K562 (cell line): ENCODE measurements at regions not wholly inside any gene's neighbourhood (a gene's known extent, or its start where the extent isn't known, plus 50 kb on each side); places are given as distances from the start of the nearest gene placed in this dataset.

Experiments used
- ATAC-seq: fragments of 200-7000 bp; cut with Tn5 transposase; 3 replicates; pipeline ENCODE4 v1.9.1; 2020; ENCODE audit warnings: moderate library complexity
- BruUV-seq: library from RNA; stranded (reverse); fragments of 400-500 nt; replicated peaks from 2 replicates; lab custom pipeline; 2021; lab: Mats Ljungman, UMichigan
- CTCF ChIA-PET: fragments of 300-600 bp; formaldehyde crosslinking; extraction: SDS; loops from one replicate; lab custom pipeline; 2021; ENCODE audit warnings: low intra/inter-chr PET ratio; lab: Yijun Ruan, JAX
- POLR2A ChIA-PET: fragments of 300-600, 350-650 bp; sonication (Branson Sonifier 250); formaldehyde crosslinking; extraction: SDS; loops from one replicate; lab custom pipeline; 2021; ENCODE audit warnings: antibody characterized with exemption, inconsistent platforms; lab: Yijun Ruan, JAX
- DNase-seq, 4 experiments: peaks; one replicate each; pipeline versions ENCODE4 v3.0.0 to v3.0.0-alpha.2; 2011 to 2018; ENCODE audit warnings: low spot score in 3 of 4, mixed read lengths in 3 of 4; ENCODE audit errors: extremely low read depth in 1 of 4
- FAIRE-seq: peaks from 2 replicates; lab custom pipeline; 2011; peaks lifted over from hg19 to GRCh38; lab: Jason Lieb, UNC
- H2AFZ ChIP-seq: 2 replicates; pipeline ENCODE4 v1.6.0; 2011; ENCODE audit warnings: low read depth, low read length, control low read depth, inconsistent platforms
- H3K27ac ChIP-seq: fragments of 200-600 bp; 3 replicates; pipeline ENCODE4 v1.8.0; 2011; ENCODE audit warnings: low read depth, mild to moderate bottlenecking, control low read depth, inconsistent platforms, low read length, moderate library complexity, mixed read lengths; ENCODE audit errors: extremely low read depth
- H3K27me3 ChIP-seq, 2 experiments: fragments of 300-600 bp in 1 of 2; 2 replicates in 1 of 2; 3 replicates in 1 of 2; pipeline versions ENCODE4 v1.6.0 to v1.8.0; 2011; ENCODE audit warnings: inconsistent platforms in 2 of 2, low read length in 2 of 2, mild to moderate bottlenecking in 1 of 2, mixed read lengths in 1 of 2, moderate library complexity in 1 of 2; ENCODE audit not compliant: control insufficient read depth in 2 of 2, insufficient read depth in 2 of 2
- H3K36me3 ChIP-seq: fragments of 300-600 bp; 3 replicates; pipeline ENCODE4 v1.8.0; 2011; ENCODE audit warnings: mild to moderate bottlenecking, low read length, inconsistent platforms; ENCODE audit not compliant: control insufficient read depth, insufficient read depth
- H3K4me1 ChIP-seq, 2 experiments: fragments of 200-600 bp in 1 of 2; replicated peaks in 1 of 2; 2 replicates in 1 of 2; 3 replicates in 1 of 2; pipeline versions ENCODE4 v1.5.1 to v1.8.0; 2011; ENCODE audit warnings: inconsistent platforms in 2 of 2, low read length in 2 of 2, mild to moderate bottlenecking in 1 of 2, mixed read lengths in 1 of 2, moderate library complexity in 1 of 2; ENCODE audit not compliant: control insufficient read depth in 2 of 2, insufficient read depth in 2 of 2
- H3K4me2 ChIP-seq: 2 replicates; pipeline ENCODE4 v1.6.1; 2011; ENCODE audit warnings: low read length, control low read depth, inconsistent platforms, mixed read lengths; ENCODE audit not compliant: insufficient read depth
- H3K4me3 ChIP-seq: fragments of 200-600 bp; sonication (generic), shearing (Covaris generic); 2 replicates; pipeline ENCODE4 v1.5.1; 2016; ENCODE audit warnings: control low read depth, inconsistent platforms
- H3K79me2 ChIP-seq: fragments of 200-600 bp; 3 replicates; pipeline ENCODE4 v1.8.0; 2011; ENCODE audit warnings: low read length, inconsistent platforms; ENCODE audit not compliant: control insufficient read depth, insufficient read depth
- H3K9ac ChIP-seq, 2 experiments: 2 replicates each; pipeline versions ENCODE4 v1.6.0 to v1.6.1; 2011; ENCODE audit warnings: low read depth in 2 of 2, low read length in 2 of 2, control low read depth in 1 of 2, inconsistent platforms in 1 of 2, mild to moderate bottlenecking in 1 of 2, mixed read lengths in 1 of 2; ENCODE audit not compliant: insufficient read depth in 1 of 2
- H3K9me1 ChIP-seq: one replicate; pipeline ENCODE4 v1.6.0; 2011; ENCODE audit warnings: inconsistent platforms, mild to moderate bottlenecking, low read length, moderate library complexity; ENCODE audit not compliant: control insufficient read depth, insufficient read depth
- H3K9me3 ChIP-seq: replicated peaks from 2 replicates; pipeline ENCODE4 v1.5.1; 2011; ENCODE audit warnings: low read depth, low read length, inconsistent platforms; ENCODE audit not compliant: control insufficient read depth, insufficient read depth
- H4K20me1 ChIP-seq: replicated peaks from 2 replicates; pipeline ENCODE4 v1.6.1; 2011; ENCODE audit warnings: low read length, inconsistent platforms, mixed read lengths; ENCODE audit not compliant: control insufficient read depth, insufficient read depth
- ETV5 ChIP-seq: sonication (generic); formaldehyde crosslinking; IDR thresholded peaks from 2 replicates; pipeline ENCODE4 v1.4.0; 2020; ENCODE audit warnings: low read depth, mild to moderate bottlenecking, missing genetic modification reagents
- EWSR1 ChIP-seq: fragments of 450-650 bp; IDR thresholded peaks from 2 replicates; pipeline ENCODE4 v1.6.1; 2018; ENCODE audit warnings: borderline replicate concordance, mild to moderate bottlenecking, low read depth, moderate library complexity; ENCODE audit not compliant: partially characterized antibody
- GABPB2 ChIP-seq: fragments of 250-450 bp; sonication (Bioruptor Pico); conservative IDR thresholded peaks from 2 replicates; pipeline ENCODE4 v1.5.1; 2021; ENCODE audit warnings: mild to moderate bottlenecking
- HNRNPL ChIP-seq: fragments of 200-400 bp; formaldehyde crosslinking; IDR thresholded peaks from 2 replicates; pipeline ENCODE4 v1.6.1; 2017; ENCODE audit warnings: low read depth, mild to moderate bottlenecking, low read length
- MAFG ChIP-seq: fragments of 450-650 bp; conservative IDR thresholded peaks from 2 replicates; pipeline ENCODE4 v1.6.1; 2016; ENCODE audit warnings: missing genetic modification characterization, missing compliant biosample characterization
- MBD1 ChIP-seq: fragments of 250-450 bp; sonication (Bioruptor Pico); IDR thresholded peaks from 2 replicates; pipeline ENCODE4 v1.8.0; 2022; ENCODE audit warnings: inconsistent platforms
- MCM2 ChIP-seq: fragments of 450-650 bp; IDR thresholded peaks from 2 replicates; pipeline ENCODE4 v1.6.1; 2017; ENCODE audit warnings: low read depth, mild to moderate bottlenecking
- NEUROD1 ChIP-seq: fragments of 150-350 bp; IDR thresholded peaks from 2 replicates; pipeline ENCODE4 v1.6.1; 2014; ENCODE audit warnings: borderline replicate concordance, low read length, low read depth; ENCODE audit not compliant: partially characterized antibody
- NFXL1 ChIP-seq: fragments of 450-650 bp; formaldehyde crosslinking; IDR thresholded peaks from 2 replicates; pipeline ENCODE4 v1.4.0; 2021; ENCODE audit warnings: mild to moderate bottlenecking
- PCBP2 ChIP-seq: fragments of 200-400 bp; formaldehyde crosslinking; IDR thresholded peaks from 2 replicates; pipeline ENCODE4 v1.6.1; 2018; ENCODE audit warnings: low read length, low read depth, mild to moderate bottlenecking, moderate library complexity; ENCODE audit not compliant: poor library complexity, severe bottlenecking
- PHF20 ChIP-seq: fragments of 450-650 bp; IDR thresholded peaks from 2 replicates; pipeline ENCODE4 v1.6.1; 2018; ENCODE audit not compliant: partially characterized antibody
- TAF15 ChIP-seq: fragments of 200-400 bp; formaldehyde crosslinking; IDR thresholded peaks from 2 replicates; pipeline ENCODE4 v1.6.1; 2017; ENCODE audit warnings: mild to moderate bottlenecking, low read depth, low read length, moderate library complexity
- THRAP3 ChIP-seq: fragments of 450-650 bp; IDR thresholded peaks from 2 replicates; pipeline ENCODE4 v1.6.1; 2016; ENCODE audit warnings: mild to moderate bottlenecking, inconsistent platforms, borderline replicate concordance
- ZNF212 ChIP-seq: fragments of 450-650 bp; formaldehyde crosslinking; IDR thresholded peaks from 2 replicates; pipeline ENCODE4 v1.4.0; 2020; ENCODE audit warnings: mild to moderate bottlenecking
- WGBS: fragments of 100-300 bp; shearing (Covaris generic); methylation state at CpG from one replicate; pipeline ENCODE4 v1.1.6; 2016; ENCODE audit warnings: low coverage, mixed read lengths; ENCODE audit not compliant: insufficient coverage; ENCODE audit errors: missing lambda C conversion rate; 5-methylcytosine and 5-hydroxymethylcytosine counted together
- in situ Hi-C: fragments of 300-500 bp; cut with MboI; formaldehyde crosslinking; loops from 4 replicates; pipeline ENCODE4 v1.15.0; 2018; ENCODE audit warnings: inconsistent platforms, mixed read lengths
- intact Hi-C: fragments of 100-400 bp; cut with micrococcal nuclease; formaldehyde crosslinking; loops from 2 replicates; pipeline ENCODE4 v1.14.2; 2022

GRCh38 chr18:33817096-33817495 lies 239.1 kb downstream of the ASXL3 start:
- H3K27me3 ChIP-seq, result no peaks in the 10 kb centered on the region
- no peaks in the 10 kb centered on the region for H3K36me3 ChIP-seq
- H3K9me1 ChIP-seq, result no peaks in the 10 kb centered on the region
- DNase-seq (no peak), FAIRE-seq (no peak), ATAC-seq (no peak)
- TF ChIP-seq ZNF212 (CRISPR knock-in tag) (no peak), HNRNPL (no peak), ETV5 (CRISPR knock-in tag) (no peak), NFXL1 (CRISPR knock-in tag) (no peak), EWSR1 (no peak), THRAP3 (no peak), GABPB2 (CRISPR knock-in tag) (no peak), NEUROD1 (no peak), MAFG (tag) (no peak), TAF15 (no peak), PCBP2 (no peak), MCM2 (no peak), PHF20 (no peak), MBD1 (CRISPR knock-in tag) (no peak)
- in situ Hi-C loops, result no loop called here
- H3K4me2 ChIP-seq, result no peak overlapping the region
- no peaks in the 10 kb centered on the region for H4K20me1 ChIP-seq
- H3K4me1 ChIP-seq, result no peaks in the 10 kb centered on the region
- H3K9me3 ChIP-seq, result no peaks in the 10 kb centered on the region; the same call in 1 of the 2 replicates
- no peak overlapping the region for H3K4me3 ChIP-seq
- CTCF ChIA-PET, result no interaction called here
- H3K9ac ChIP-seq, result no peak overlapping the region
- WGBS, result 11% methylated on average over 1 of the region's 1 CpG
- H3K27ac ChIP-seq, result no peak overlapping the region
- POLR2A ChIA-PET, result no interaction called here
- intact Hi-C loops, result no loop called here
- no peak overlapping the region for H2AFZ ChIP-seq
- no TSS peak for BruUV-seq
- H3K79me2 ChIP-seq, result no peaks in the 10 kb centered on the region
